ENCODE measurements at regions not wholly inside any gene's neighbourhood (a gene's known extent, or its start where the extent isn't known, plus 50 kb on each side); places are given as distances from the start of the nearest gene placed in this dataset.

DNA sequence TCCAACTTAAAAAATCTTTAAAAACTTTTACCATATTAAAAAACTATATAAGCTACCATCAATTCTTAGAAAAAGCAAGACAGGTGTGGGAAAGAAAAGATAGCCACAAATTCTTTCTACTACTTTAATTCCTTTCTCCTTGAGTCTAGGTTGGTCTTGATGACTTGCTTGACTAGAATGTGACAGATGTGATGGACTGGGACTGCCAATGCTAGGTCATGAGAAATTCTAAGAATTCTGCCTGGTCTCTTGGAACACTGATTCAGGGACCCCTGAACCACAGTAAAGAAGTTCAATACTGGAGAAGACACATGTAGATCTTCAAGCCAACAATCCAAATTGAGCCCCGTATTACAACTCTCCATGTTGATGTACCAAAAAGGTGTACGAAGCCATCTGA, 326.6 kb upstream of the B3GALT2 start:
- Mint-ChIP-seq H3K9me3 (ENCODE audit: low read depth) (peaks cover 9% of the 10 kb centered on the region), H3K4me1 (ENCODE audit: low read depth) (peaks cover 6% of the 10 kb centered on the region), H3K4me3 (no peak overlapping the region), H3K27ac (no peak overlapping the region), H3K27me3 (no peaks in the 10 kb centered on the region), H3K36me3 (peaks cover 8% of the 10 kb centered on the region)

GRCh38 chr1:193504920-193505319, 318.5 kb upstream of the B3GALT2 start:
- Mint-ChIP-seq H3K9me3 (ENCODE audit: low read depth) (no peaks in the 10 kb centered on the region), H3K27me3 (no peaks in the 10 kb centered on the region), H3K4me1 (ENCODE audit: low read depth) (peaks cover 10% of the 10 kb centered on the region), H3K4me3 (no peak overlapping the region), H3K36me3 (no peaks in the 10 kb centered on the region), H3K27ac (no peak overlapping the region)

DNA sequence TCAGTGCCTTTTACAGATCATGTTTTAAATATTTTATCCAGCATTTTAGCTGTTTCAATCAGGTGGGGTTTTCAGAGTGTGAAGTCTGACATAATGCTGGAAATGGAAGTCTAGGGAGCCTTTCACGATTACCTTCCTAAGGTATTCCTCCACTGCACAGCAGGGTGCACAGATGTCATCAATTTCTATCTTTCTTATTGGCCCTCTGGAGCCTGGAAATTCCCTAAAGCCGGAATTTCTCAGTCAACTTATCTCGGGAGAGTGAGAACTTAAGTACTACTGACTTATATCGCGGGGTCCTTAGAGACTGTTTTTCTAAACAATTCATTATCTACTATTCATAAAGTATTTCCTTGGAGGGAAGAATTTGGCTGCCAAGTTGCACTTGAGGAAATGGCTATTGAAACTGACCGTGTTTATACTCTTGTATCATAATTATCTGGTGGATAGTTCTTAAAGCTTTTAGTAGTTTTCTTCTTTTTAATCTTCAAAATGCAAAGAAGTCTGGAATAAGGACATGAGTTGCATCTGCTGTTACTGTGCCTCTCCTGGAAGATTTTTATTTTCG, 311.8 kb upstream of the B3GALT2 start:
- H3K27ac Mint-ChIP-seq = no peak overlapping the region
- H3K4me3 Mint-ChIP-seq = no peak overlapping the region
- H3K9me3 Mint-ChIP-seq (ENCODE audit: low read depth) = no peaks in the 10 kb centered on the region
- peaks cover 10% of the 10 kb centered on the region for H3K4me1 Mint-ChIP-seq (ENCODE audit: low read depth)
- no peaks in the 10 kb centered on the region for H3K27me3 Mint-ChIP-seq
- H3K36me3 Mint-ChIP-seq = no peaks in the 10 kb centered on the region

GRCh38 chr1:193494368-193494767, 308.0 kb upstream of the B3GALT2 start:
- peaks cover 12% of the 10 kb centered on the region for H3K36me3 Mint-ChIP-seq
- no peak overlapping the region for H3K4me3 Mint-ChIP-seq
- no peak overlapping the region for H3K27ac Mint-ChIP-seq
- peaks cover 27% of the 10 kb centered on the region for H3K4me1 Mint-ChIP-seq (ENCODE audit: low read depth)
- no peaks in the 10 kb centered on the region for H3K27me3 Mint-ChIP-seq
- peaks cover 9% of the 10 kb centered on the region for H3K9me3 Mint-ChIP-seq (ENCODE audit: low read depth)

DNA sequence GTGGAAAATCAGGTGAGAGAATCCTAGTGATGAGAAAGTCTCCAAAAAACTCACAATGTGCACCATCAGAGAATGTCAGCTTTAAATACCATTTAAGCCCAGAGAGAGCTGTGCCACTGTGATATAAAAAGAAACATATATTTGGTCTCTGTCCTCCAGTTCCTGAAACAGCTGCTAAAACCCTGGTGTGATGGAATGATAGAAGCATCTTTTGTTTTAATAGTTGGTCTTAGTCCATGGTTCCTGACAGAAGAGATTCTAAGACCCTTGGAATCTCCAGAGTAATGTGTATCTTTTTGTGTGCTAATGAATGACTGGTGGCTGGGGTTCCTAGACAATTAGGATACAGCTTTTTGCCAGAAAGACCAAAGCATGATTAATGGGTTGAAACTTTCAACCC, 302.8 kb upstream of the B3GALT2 start:
- H3K27ac Mint-ChIP-seq = no peak overlapping the region
- H3K9me3 Mint-ChIP-seq (ENCODE audit: low read depth) = peaks cover 16% of the 10 kb centered on the region
- peaks cover 39% of the 10 kb centered on the region for H3K4me1 Mint-ChIP-seq (ENCODE audit: low read depth)
- H3K36me3 Mint-ChIP-seq = peaks cover 15% of the 10 kb centered on the region
- H3K27me3 Mint-ChIP-seq = no peaks in the 10 kb centered on the region
- H3K4me3 Mint-ChIP-seq = no peak overlapping the region

DNA sequence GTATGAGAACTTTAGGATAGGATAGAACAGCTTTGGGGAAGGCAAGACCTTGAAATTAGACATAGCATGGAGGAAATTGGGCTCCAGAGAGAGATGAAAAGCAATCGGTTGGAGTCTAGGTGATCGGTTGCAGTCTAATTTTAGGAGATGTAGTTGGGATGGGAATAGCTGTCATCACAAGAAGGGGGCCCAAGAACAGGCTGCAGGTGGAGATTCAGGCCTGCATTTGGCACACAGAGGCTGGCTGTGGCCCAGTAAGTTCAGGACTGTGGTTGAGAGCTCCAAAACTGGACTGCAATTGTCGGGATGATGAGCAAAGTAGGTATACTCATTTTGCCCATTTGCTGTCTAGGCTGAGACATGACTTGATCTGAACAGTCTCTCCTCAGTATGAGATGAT, 301.3 kb upstream of the B3GALT2 start:
- H3K9me3 Mint-ChIP-seq (ENCODE audit: low read depth) = peaks cover 16% of the 10 kb centered on the region
- H3K27ac Mint-ChIP-seq = no peak overlapping the region
- H3K27me3 Mint-ChIP-seq = no peaks in the 10 kb centered on the region

GRCh38 chr1:193486671-193487229, 300.3 kb upstream of the B3GALT2 start:
- Mint-ChIP-seq H3K4me3 (no peak overlapping the region), H3K9me3 (ENCODE audit: low read depth) (peaks cover 24% of the 10 kb centered on the region), H3K36me3 (peaks cover 26% of the 10 kb centered on the region)

More for the DNA sequence above, 301.3 kb upstream of the B3GALT2 start:
- H3K36me3 Mint-ChIP-seq = peaks cover 19% of the 10 kb centered on the region
- no peak overlapping the region for H3K4me3 Mint-ChIP-seq
- peaks cover 26% of the 10 kb centered on the region for H3K4me1 Mint-ChIP-seq (ENCODE audit: low read depth)

GRCh38 chr1:193480755-193481154, 294.3 kb upstream of the B3GALT2 start:
- H3K9me3 Mint-ChIP-seq (ENCODE audit: low read depth) = peaks cover 40% of the 10 kb centered on the region
- peaks cover 38% of the 10 kb centered on the region for H3K36me3 Mint-ChIP-seq
- H3K27me3 Mint-ChIP-seq = no peaks in the 10 kb centered on the region
- H3K27ac Mint-ChIP-seq = peak overlapping the region; percentile 91
- H3K4me3 Mint-ChIP-seq = no peak overlapping the region
- peaks cover 44% of the 10 kb centered on the region for H3K4me1 Mint-ChIP-seq (ENCODE audit: low read depth)

More at GRCh38 chr1:193486671-193487229, 300.3 kb upstream of the B3GALT2 start:
- H3K27ac Mint-ChIP-seq = no peak overlapping the region
- peaks cover 19% of the 10 kb centered on the region for H3K4me1 Mint-ChIP-seq (ENCODE audit: low read depth)
- H3K27me3 Mint-ChIP-seq = no peaks in the 10 kb centered on the region

- Mint-ChIP-seq H3K4me3 (peak overlapping the region; percentile 52), H3K4me1 (ENCODE audit: low read depth) (peaks cover 51% of the 10 kb centered on the region), H3K9me3 (ENCODE audit: low read depth) (peaks cover 33% of the 10 kb centered on the region), H3K27ac (peak overlapping the region; percentile 91), H3K27me3 (no peaks in the 10 kb centered on the region), H3K36me3 (peaks cover 40% of the 10 kb centered on the region)
Observed at GRCh38 chr1:193479187-193479586, 292.8 kb upstream of the B3GALT2 start.

DNA sequence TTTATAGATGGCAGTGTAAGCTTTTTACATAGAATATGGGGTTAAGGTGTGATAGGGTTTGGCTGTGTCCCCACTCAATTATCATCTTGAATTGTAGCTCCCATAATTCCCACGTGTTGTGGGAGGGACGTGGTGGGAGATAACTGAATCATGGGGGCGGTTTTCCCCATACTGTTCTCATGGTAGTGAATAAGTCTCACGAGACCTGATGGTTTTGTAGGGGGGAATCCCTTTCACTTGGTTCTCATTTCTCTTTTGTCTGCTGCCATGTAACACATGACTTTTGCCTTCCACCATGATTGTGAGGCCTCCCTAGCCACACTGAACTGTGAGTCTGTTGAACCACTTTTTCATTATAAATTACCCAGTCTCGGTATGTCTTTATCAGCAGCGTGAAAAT, 290.3 kb upstream of the B3GALT2 start:
- Mint-ChIP-seq H3K4me3 (no peak overlapping the region), H3K4me1 (ENCODE audit: low read depth) (peaks cover 62% of the 10 kb centered on the region), H3K27ac (peak overlapping the region; percentile 28), H3K36me3 (peaks cover 45% of the 10 kb centered on the region), H3K9me3 (ENCODE audit: low read depth) (peaks cover 28% of the 10 kb centered on the region), H3K27me3 (no peaks in the 10 kb centered on the region)

GRCh38 chr1:193473932-193474331, 287.5 kb upstream of the B3GALT2 start:
- Mint-ChIP-seq H3K27me3 (no peaks in the 10 kb centered on the region), H3K36me3 (peaks cover 30% of the 10 kb centered on the region), H3K4me3 (no peak overlapping the region), H3K27ac (no peak overlapping the region), H3K4me1 (ENCODE audit: low read depth) (peaks cover 43% of the 10 kb centered on the region), H3K9me3 (ENCODE audit: low read depth) (peaks cover 15% of the 10 kb centered on the region)

GRCh38 chr1:193472838-193473398, 286.5 kb upstream of the B3GALT2 start:
- Mint-ChIP-seq H3K27me3 (no peaks in the 10 kb centered on the region), H3K4me3 (no peak overlapping the region), H3K36me3 (peaks cover 27% of the 10 kb centered on the region), H3K4me1 (ENCODE audit: low read depth) (peaks cover 35% of the 10 kb centered on the region), H3K9me3 (ENCODE audit: low read depth) (peaks cover 10% of the 10 kb centered on the region), H3K27ac (no peak overlapping the region)

DNA sequence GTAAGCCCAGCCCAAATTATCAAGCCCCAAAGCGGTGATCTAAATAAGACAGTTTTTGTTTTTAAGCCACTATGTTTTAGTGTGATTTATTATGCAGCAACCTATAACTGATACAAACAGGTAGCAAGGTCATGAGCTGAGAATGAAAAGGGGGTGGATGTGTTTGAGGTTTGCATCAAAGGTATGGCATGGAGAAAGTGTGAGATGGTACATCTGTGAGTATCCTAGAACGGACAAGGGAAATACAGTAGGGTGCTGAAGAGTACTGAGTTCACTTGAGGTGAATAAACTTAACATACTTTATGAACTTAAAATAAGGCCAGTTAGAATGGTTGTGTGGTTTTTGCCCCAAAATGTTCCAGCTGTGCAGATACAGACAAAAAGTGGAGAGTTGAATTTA, 286.0 kb upstream of the B3GALT2 start:
- Mint-ChIP-seq H3K4me3 (no peak overlapping the region), H3K36me3 (peaks cover 22% of the 10 kb centered on the region), H3K9me3 (ENCODE audit: low read depth) (peaks cover 10% of the 10 kb centered on the region), H3K27ac (no peak overlapping the region), H3K27me3 (no peaks in the 10 kb centered on the region), H3K4me1 (ENCODE audit: low read depth) (peaks cover 30% of the 10 kb centered on the region)

- peaks cover 10% of the 10 kb centered on the region for H3K9me3 Mint-ChIP-seq (ENCODE audit: low read depth)
- H3K27me3 Mint-ChIP-seq = no peaks in the 10 kb centered on the region
- H3K36me3 Mint-ChIP-seq = peaks cover 22% of the 10 kb centered on the region
- peaks cover 29% of the 10 kb centered on the region for H3K4me1 Mint-ChIP-seq (ENCODE audit: low read depth)
- H3K27ac Mint-ChIP-seq = no peak overlapping the region
- H3K4me3 Mint-ChIP-seq = no peak overlapping the region
Observed at GRCh38 chr1:193471981-193472380, 285.6 kb upstream of the B3GALT2 start.

GRCh38 chr1:193463326-193463932, 277.0 kb upstream of the B3GALT2 start:
- Mint-ChIP-seq H3K36me3 (no peaks in the 10 kb centered on the region), H3K27ac (no peak overlapping the region), H3K4me1 (ENCODE audit: low read depth) (peaks cover 34% of the 10 kb centered on the region), H3K4me3 (no peak overlapping the region), H3K27me3 (no peaks in the 10 kb centered on the region), H3K9me3 (ENCODE audit: low read depth) (peaks cover 7% of the 10 kb centered on the region)

All from activated naive CD8-positive, alpha-beta T cell (primary cell).